GM12878 (cell line): ENCODE measurements at regions not wholly inside any gene's neighbourhood (a gene's known extent, or its start where the extent isn't known, plus 50 kb on each side); places are given as distances from the start of the nearest gene placed in this dataset.

Source experiments
- POLR2A ChIP-seq: IDR thresholded peaks from 2 replicates; pipeline ENCODE4 v1.6.1; 2011; ENCODE audit warnings: low read depth, mild to moderate bottlenecking, low read length
- TF ChIP-seq, protein P1 (sequence below): fragments of 450-650 bp; formaldehyde crosslinking; IDR thresholded peaks from 2 replicates; pipeline ENCODE4 v1.5.0; 2022; ENCODE audit warnings: mild to moderate bottlenecking, missing genetic modification characterization

DNA sequence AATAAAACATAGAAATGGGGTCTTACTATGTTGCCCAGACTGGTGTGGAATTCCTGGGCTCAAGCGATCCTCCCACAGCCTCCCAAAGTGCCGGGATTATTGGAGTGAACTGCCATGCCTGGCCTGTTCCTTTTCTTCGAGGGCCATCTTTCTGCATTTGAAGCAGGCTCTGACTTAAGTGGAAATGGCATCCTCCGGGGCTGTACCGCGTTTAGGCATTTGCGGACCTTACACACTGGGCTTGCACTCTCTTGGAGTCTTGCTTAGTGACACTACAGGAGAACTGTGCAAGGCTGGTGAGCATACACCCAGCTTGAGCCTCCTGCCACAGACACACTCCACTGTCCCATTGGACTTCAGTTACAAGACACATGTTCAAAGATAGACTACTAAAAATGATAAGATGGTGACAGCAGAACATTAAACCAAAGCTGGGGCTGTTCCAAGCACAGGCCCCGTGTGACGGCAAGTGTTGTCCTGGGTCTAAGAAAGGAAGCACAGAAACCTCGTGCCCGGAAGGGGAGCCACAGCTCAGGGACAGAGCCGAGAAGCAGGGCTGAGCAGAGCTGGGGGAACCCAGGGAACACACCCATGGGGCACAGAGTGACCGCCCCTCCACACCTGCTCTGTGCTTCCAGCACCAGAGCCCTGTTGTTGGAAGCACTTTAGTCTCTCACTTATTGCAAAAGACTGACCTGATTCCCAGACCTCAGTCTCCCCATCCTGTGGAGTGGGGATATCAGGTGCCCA, 59.0 kb upstream of the SHANK2 start:
- TF ChIP-seq, protein P1, sequence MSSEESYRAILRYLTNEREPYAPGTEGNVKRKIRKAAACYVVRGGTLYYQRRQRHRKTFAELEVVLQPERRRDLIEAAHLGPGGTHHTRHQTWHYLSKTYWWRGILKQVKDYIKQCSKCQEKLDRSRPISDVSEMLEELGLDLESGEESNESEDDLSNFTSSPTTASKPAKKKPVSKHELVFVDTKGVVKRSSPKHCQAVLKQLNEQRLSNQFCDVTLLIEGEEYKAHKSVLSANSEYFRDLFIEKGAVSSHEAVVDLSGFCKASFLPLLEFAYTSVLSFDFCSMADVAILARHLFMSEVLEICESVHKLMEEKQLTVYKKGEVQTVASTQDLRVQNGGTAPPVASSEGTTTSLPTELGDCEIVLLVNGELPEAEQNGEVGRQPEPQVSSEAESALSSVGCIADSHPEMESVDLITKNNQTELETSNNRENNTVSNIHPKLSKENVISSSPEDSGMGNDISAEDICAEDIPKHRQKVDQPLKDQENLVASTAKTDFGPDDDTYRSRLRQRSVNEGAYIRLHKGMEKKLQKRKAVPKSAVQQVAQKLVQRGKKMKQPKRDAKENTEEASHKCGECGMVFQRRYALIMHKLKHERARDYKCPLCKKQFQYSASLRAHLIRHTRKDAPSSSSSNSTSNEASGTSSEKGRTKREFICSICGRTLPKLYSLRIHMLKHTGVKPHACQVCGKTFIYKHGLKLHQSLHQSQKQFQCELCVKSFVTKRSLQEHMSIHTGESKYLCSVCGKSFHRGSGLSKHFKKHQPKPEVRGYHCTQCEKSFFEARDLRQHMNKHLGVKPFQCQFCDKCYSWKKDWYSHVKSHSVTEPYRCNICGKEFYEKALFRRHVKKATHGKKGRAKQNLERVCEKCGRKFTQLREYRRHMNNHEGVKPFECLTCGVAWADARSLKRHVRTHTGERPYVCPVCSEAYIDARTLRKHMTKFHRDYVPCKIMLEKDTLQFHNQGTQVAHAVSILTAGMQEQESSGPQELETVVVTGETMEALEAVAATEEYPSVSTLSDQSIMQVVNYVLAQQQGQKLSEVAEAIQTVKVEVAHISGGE (CRISPR knock-in tag): no peak
- TF ChIP-seq POLR2A: no peak
